RWPE2 (cell line): ENCODE measurements at regions not wholly inside any gene's neighbourhood (a gene's known extent, or its start where the extent isn't known, plus 50 kb on each side); places are given as distances from the start of the nearest gene placed in this dataset.

Source experiments
- ATAC-seq: fragments of 200-7000 bp; cut with Tn5 transposase; 3 replicates; pipeline ENCODE4 v1.9.1; 2021; ENCODE audit warnings: low read depth
- DNase-seq: peaks from one replicate; pipeline ENCODE4 v3.0.0-alpha.2; 2020; ENCODE audit warnings: low spot score
- H3K27ac ChIP-seq: fragments of 450-650 bp; 2 replicates; pipeline ENCODE4 v1.5.1; 2017; ENCODE audit warnings: mild to moderate bottlenecking; ENCODE audit not compliant: poor library complexity, severe bottlenecking
- H3K27me3 ChIP-seq: fragments of 250-450 bp; sonication (Bioruptor Pico); 2 replicates; pipeline ENCODE4 v1.5.1; 2021; ENCODE audit warnings: mild to moderate bottlenecking, moderate library complexity; ENCODE audit not compliant: insufficient read depth, poor library complexity, severe bottlenecking
- H3K36me3 ChIP-seq: fragments of 250-450 bp; sonication (Bioruptor Pico); 2 replicates; pipeline ENCODE4 v1.5.1; 2020; ENCODE audit warnings: low read depth, mild to moderate bottlenecking, moderate library complexity
- H3K4me1 ChIP-seq: fragments of 250-450 bp; sonication (Bioruptor Pico); 2 replicates; pipeline ENCODE4 v1.5.1; 2021; ENCODE audit warnings: mild to moderate bottlenecking, moderate library complexity; ENCODE audit not compliant: insufficient read depth, poor library complexity, severe bottlenecking
- H3K4me3 ChIP-seq: fragments of 250-450 bp; sonication (Bioruptor Pico); 2 replicates; pipeline ENCODE4 v1.5.1; 2021; ENCODE audit warnings: mild to moderate bottlenecking, moderate library complexity; ENCODE audit not compliant: severe bottlenecking
- H3K9me3 ChIP-seq: fragments of 250-450 bp; sonication (Bioruptor Pico); 2 replicates; pipeline ENCODE4 v1.5.1; 2021; ENCODE audit warnings: mild to moderate bottlenecking, moderate library complexity; ENCODE audit not compliant: severe bottlenecking
- TF ChIP-seq, protein P1 (sequence below): fragments of 450-650 bp; IDR thresholded peaks from one replicate; pipeline ENCODE4 v1.5.1; 2017; ENCODE audit warnings: mild to moderate bottlenecking, moderate library complexity; ENCODE audit not compliant: poor library complexity, severe bottlenecking

DNA sequence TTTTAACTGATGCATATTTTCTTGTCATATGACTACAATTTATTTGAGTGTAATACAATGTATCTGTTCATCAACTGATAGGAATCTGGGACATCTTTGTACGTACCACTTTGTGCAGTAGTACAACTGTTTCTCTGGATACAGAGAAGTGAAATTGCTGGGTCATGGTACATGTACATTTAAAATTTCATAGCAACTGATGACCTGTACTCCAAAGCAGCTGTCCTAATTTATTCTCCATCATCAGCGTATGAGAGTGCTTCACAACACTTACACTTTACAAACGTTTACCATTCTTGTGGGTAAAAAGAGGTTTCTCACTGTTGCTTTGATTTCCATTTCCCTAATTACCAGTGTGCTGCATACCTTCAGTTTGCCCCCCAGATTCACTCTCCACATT, 552.8 kb upstream of the CADM1 start:
- ATAC-seq = no peak
- H3K27me3 ChIP-seq = no peaks in the 10 kb centered on the region
- H3K27ac ChIP-seq = no peak overlapping the region
- no peaks in the 10 kb centered on the region for H3K36me3 ChIP-seq
- no peaks in the 10 kb centered on the region for H3K4me1 ChIP-seq
- no peaks in the 10 kb centered on the region for H3K9me3 ChIP-seq
- TF ChIP-seq, protein P1, sequence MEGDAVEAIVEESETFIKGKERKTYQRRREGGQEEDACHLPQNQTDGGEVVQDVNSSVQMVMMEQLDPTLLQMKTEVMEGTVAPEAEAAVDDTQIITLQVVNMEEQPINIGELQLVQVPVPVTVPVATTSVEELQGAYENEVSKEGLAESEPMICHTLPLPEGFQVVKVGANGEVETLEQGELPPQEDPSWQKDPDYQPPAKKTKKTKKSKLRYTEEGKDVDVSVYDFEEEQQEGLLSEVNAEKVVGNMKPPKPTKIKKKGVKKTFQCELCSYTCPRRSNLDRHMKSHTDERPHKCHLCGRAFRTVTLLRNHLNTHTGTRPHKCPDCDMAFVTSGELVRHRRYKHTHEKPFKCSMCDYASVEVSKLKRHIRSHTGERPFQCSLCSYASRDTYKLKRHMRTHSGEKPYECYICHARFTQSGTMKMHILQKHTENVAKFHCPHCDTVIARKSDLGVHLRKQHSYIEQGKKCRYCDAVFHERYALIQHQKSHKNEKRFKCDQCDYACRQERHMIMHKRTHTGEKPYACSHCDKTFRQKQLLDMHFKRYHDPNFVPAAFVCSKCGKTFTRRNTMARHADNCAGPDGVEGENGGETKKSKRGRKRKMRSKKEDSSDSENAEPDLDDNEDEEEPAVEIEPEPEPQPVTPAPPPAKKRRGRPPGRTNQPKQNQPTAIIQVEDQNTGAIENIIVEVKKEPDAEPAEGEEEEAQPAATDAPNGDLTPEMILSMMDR = no peak
- no peak overlapping the region for H3K4me3 ChIP-seq
- no peak for DNase-seq

DNA sequence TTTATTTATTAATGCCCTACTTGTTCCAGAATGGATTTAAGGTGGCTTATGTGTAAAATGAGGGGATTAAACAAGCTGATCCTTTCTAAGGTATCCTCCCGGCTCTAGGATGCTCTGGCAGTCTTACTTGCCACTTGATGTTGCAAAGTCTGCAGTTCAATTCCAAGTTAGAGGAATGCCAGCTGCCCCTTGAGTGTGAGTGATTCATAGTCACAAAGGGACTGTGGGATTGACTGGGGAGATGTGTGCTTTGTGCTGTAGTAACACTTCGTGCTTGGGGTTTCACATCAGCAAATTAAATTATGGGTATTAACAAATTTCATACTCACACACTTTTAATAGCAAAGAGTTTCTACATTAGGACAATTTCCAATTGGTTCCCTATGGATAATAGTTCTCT, 550.8 kb upstream of the CADM1 start:
- H3K36me3 ChIP-seq = no peaks in the 10 kb centered on the region
- H3K9me3 ChIP-seq = no peaks in the 10 kb centered on the region
- no peak overlapping the region for H3K4me3 ChIP-seq
- no peaks in the 10 kb centered on the region for H3K27me3 ChIP-seq
- no peaks in the 10 kb centered on the region for H3K4me1 ChIP-seq
- TF ChIP-seq, protein P1 = no peak
- DNase-seq = no peak
- ATAC-seq = no peak
- no peak overlapping the region for H3K27ac ChIP-seq

DNA sequence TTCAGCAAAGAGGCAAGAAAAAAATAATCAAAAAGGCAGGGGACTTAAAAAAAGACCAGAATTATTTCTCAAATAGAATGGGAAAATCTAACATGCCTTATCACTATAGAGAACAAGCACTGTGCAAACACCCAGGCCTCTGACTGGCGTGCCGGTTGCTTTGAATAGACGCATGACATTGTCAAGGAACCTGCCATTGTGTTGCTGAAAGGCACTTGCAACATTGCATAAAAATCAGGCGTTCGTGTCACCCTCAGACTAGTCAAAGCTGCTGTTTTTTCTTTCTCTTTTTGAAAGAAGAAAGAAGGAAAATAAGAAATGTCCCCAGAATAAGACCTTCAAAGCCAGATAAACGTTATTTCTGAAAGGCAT, 549.3 kb upstream of the CADM1 start:
- Histone ChIP-seq H3K36me3 (no peaks in the 10 kb centered on the region), H3K27ac (no peak overlapping the region), H3K4me3 (no peak overlapping the region), H3K4me1 (no peaks in the 10 kb centered on the region), H3K9me3 (no peaks in the 10 kb centered on the region), H3K27me3 (no peaks in the 10 kb centered on the region)
- DNase-seq = no peak
- TF ChIP-seq, protein P1 = no peak
- ATAC-seq = no peak

- ATAC-seq = no peak
- Histone ChIP-seq H3K27me3 (no peaks in the 10 kb centered on the region), H3K36me3 (no peaks in the 10 kb centered on the region), H3K9me3 (no peaks in the 10 kb centered on the region), H3K27ac (no peak overlapping the region), H3K4me3 (no peak overlapping the region), H3K4me1 (no peaks in the 10 kb centered on the region)
- no peak for DNase-seq
- TF ChIP-seq, protein P1 = no peak
These were observed 548.7 kb upstream of the CADM1 start for GRCh38 chr11:116052603-116053547.

DNA sequence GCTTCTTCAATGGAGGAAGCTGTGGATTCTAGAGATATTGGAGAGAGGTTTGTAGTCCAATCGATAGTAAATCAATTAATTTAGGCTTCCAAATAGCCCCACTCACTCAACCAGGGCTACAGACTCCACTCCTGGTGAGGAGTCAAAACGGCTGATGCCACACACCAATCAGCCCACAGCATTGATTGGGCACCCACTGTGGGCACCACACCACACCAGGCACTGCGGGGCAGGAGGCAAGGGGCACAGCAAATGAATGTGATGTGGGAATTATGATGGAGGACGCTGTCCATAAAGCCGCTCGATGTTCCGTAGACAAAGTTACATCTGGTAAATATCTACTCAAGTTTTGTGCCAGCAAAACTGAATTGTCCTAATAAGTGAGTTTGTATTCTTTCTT, 547.3 kb upstream of the CADM1 start:
- H3K4me1 ChIP-seq = no peaks in the 10 kb centered on the region
- ATAC-seq (no peak), DNase-seq (no peak)
- no peaks in the 10 kb centered on the region for H3K27me3 ChIP-seq
- TF ChIP-seq, protein P1 = no peak
- H3K36me3 ChIP-seq = no peaks in the 10 kb centered on the region
- H3K4me3 ChIP-seq = no peak overlapping the region
- no peaks in the 10 kb centered on the region for H3K9me3 ChIP-seq
- no peak overlapping the region for H3K27ac ChIP-seq
